ENCODE measurements at regions not wholly inside any gene's neighbourhood (a gene's known extent, or its start where the extent isn't known, plus 50 kb on each side); places are given as distances from the start of the nearest gene placed in this dataset.

GRCh38 chr10:120643351-120643750 lies 186.3 kb downstream of the PLPP4 start (continued):
- TF ChIP-seq CHD7 (IDR thresholded peaks at IDR 0.05; ENCODE audit: insufficient replicate concordance, low read length) (no peak), USF2 (IDR thresholded peaks at IDR 0.05; ENCODE audit: low read length) (no peak), CTBP2 (IDR thresholded peaks at IDR 0.05; ENCODE audit: borderline replicate concordance, insufficient read depth, insufficient read length, low read length) (no peak), POU5F1 (IDR thresholded peaks at IDR 0.05; ENCODE audit: low read depth, low read length) (no peak), ASH2L (IDR thresholded peaks at IDR 0.05; ENCODE audit: low read length) (no peak), TAF1 (IDR thresholded peaks at IDR 0.05; ENCODE audit: low read depth, low read length) (no peak), HDAC2 (IDR thresholded peaks at IDR 0.05; ENCODE audit: borderline replicate concordance in 1 of 2, low read depth in 2 of 2, low read length in 2 of 2) (no peak), CHD1 (IDR thresholded peaks at IDR 0.05; ENCODE audit: low read depth, low read length) (no peak)
- TF ChIP-seq, protein P1, sequence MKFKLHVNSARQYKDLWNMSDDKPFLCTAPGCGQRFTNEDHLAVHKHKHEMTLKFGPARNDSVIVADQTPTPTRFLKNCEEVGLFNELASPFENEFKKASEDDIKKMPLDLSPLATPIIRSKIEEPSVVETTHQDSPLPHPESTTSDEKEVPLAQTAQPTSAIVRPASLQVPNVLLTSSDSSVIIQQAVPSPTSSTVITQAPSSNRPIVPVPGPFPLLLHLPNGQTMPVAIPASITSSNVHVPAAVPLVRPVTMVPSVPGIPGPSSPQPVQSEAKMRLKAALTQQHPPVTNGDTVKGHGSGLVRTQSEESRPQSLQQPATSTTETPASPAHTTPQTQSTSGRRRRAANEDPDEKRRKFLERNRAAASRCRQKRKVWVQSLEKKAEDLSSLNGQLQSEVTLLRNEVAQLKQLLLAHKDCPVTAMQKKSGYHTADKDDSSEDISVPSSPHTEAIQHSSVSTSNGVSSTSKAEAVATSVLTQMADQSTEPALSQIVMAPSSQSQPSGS (IDR thresholded peaks at IDR 0.05; ENCODE audit: low read length), result no peak

Data from H1 (cell line).